Mesodermal cell (in vitro differentiated cells): ENCODE measurements at regions not wholly inside any gene's neighbourhood (a gene's known extent, or its start where the extent isn't known, plus 50 kb on each side); places are given as distances from the start of the nearest gene placed in this dataset.
"Not testable (repeated sequence)": the region's sequence is repeated elsewhere in the genome, so short reads cannot be mapped to it uniquely, and the experiment has no call there.

Experiments
- H3K27ac ChIP-seq: 2 replicates; pipeline ENCODE4 v1.7.0; 2013; ENCODE audit warnings: mild to moderate bottlenecking, low read depth, low read length, moderate library complexity; ENCODE audit not compliant: severe bottlenecking
- H3K36me3 ChIP-seq: 2 replicates; pipeline ENCODE4 v1.7.1; 2013; ENCODE audit warnings: mild to moderate bottlenecking, low read length, moderate library complexity; ENCODE audit not compliant: control insufficient read depth, insufficient read depth
- H3K4me1 ChIP-seq: one replicate; pipeline ENCODE4 v1.7.1; 2013; ENCODE audit warnings: mild to moderate bottlenecking, low read length; ENCODE audit not compliant: insufficient read depth, control insufficient read depth, poor library complexity, severe bottlenecking
- H3K4me3 ChIP-seq: 2 replicates; pipeline ENCODE4 v1.7.0; 2013; ENCODE audit warnings: low read length, control low read depth, mild to moderate bottlenecking; ENCODE audit not compliant: insufficient read depth, poor library complexity, severe bottlenecking; ENCODE audit errors: extremely low read depth
- H3K9me3 ChIP-seq: 2 replicates; pipeline ENCODE4 v1.7.1; 2013; ENCODE audit warnings: mild to moderate bottlenecking, low read length, moderate library complexity; ENCODE audit not compliant: control insufficient read depth
- WGBS, 2 experiments: methylation state at CpG; one replicate each; pipeline ENCODE4 v1.1.5; 2013; ENCODE audit warnings: missing lambda C conversion rate in 2 of 2; ENCODE audit not compliant: insufficient coverage in 2 of 2; 5-methylcytosine and 5-hydroxymethylcytosine counted together

GRCh38 chr2:122795763-122796162, 1040.3 kb downstream of the TSN start:
- Histone ChIP-seq H3K36me3 (no peaks in the 10 kb centered on the region), H3K4me1 (no peaks in the 10 kb centered on the region), H3K27ac (no peak overlapping the region), H3K9me3 (no peaks in the 10 kb centered on the region), H3K4me3 (no peak overlapping the region)
- 95 to 100% methylated on average over 3 of the region's 5 CpGs for WGBS, 2 experiments

GRCh38 chr2:122799391-122799790, 1043.9 kb downstream of the TSN start:
- Histone ChIP-seq H3K27ac (no peak overlapping the region), H3K4me1 (no peaks in the 10 kb centered on the region), H3K4me3 (no peak overlapping the region), H3K9me3 (no peaks in the 10 kb centered on the region), H3K36me3 (no peaks in the 10 kb centered on the region)

GRCh38 chr2:122800781-122801180, 1045.3 kb downstream of the TSN start:
- no peaks in the 10 kb centered on the region for H3K4me1 ChIP-seq
- no peaks in the 10 kb centered on the region for H3K9me3 ChIP-seq
- 92% methylated on average over 1 of the region's 1 CpG; no CpG with 5 or more reads in 1 of the 2 experiments for WGBS, 2 experiments
- no peaks in the 10 kb centered on the region for H3K36me3 ChIP-seq
- H3K27ac ChIP-seq, result no peak overlapping the region
- H3K4me3 ChIP-seq, result no peak overlapping the region

GRCh38 chr2:122804494-122804893, 1049.0 kb downstream of the TSN start:
- no peaks in the 10 kb centered on the region for H3K36me3 ChIP-seq
- no peak overlapping the region for H3K4me3 ChIP-seq
- no peaks in the 10 kb centered on the region for H3K9me3 ChIP-seq
- no peak overlapping the region for H3K27ac ChIP-seq
- 80 to 84% methylated on average over 3 of the region's 4 CpGs for WGBS, 2 experiments
- no peaks in the 10 kb centered on the region for H3K4me1 ChIP-seq

- Histone ChIP-seq H3K4me3 (no peak overlapping the region), H3K27ac (no peak overlapping the region), H3K36me3 (no peaks in the 10 kb centered on the region), H3K9me3 (no peaks in the 10 kb centered on the region), H3K4me1 (no peaks in the 10 kb centered on the region)
- WGBS, 2 experiments, result no CpG with 5 or more reads among the region's 3 CpGs
Observed at GRCh38 chr2:122805346-122805745, 1049.9 kb downstream of the TSN start.

- no peaks in the 10 kb centered on the region for H3K36me3 ChIP-seq
- no peaks in the 10 kb centered on the region for H3K9me3 ChIP-seq
- H3K27ac ChIP-seq, result no peak overlapping the region
- H3K4me3 ChIP-seq, result no peak overlapping the region
- no peaks in the 10 kb centered on the region for H3K4me1 ChIP-seq
- WGBS, 2 experiments, result 78 to 100% methylated on average over 1 to 2 of the region's 4 CpGs
Observed at GRCh38 chr2:122808286-122808969, 1053.0 kb downstream of the TSN start.

- H3K4me3 ChIP-seq, H3K9me3 ChIP-seq, H3K36me3 ChIP-seq, H3K27ac ChIP-seq, H3K4me1 ChIP-seq: not testable (repeated sequence)
- 67 to 83% methylated on average over 1 of the region's 4 CpGs for WGBS, 2 experiments
Observed at GRCh38 chr2:122812214-122812613, 1056.8 kb downstream of the TSN start.

GRCh38 chr2:122815120-122815519, 1059.7 kb downstream of the TSN start:
- no CpG with 5 or more reads among the region's 1 CpG for WGBS, 2 experiments
- Histone ChIP-seq H3K4me1 (no peaks in the 10 kb centered on the region), H3K9me3 (no peaks in the 10 kb centered on the region), H3K27ac (no peak overlapping the region), H3K4me3 (no peak overlapping the region), H3K36me3 (no peaks in the 10 kb centered on the region)

GRCh38 chr2:122816803-122817202, 1061.4 kb downstream of the TSN start:
- 43 to 80% methylated on average over 1 to 3 of the region's 3 CpGs for WGBS, 2 experiments
- no peaks in the 10 kb centered on the region for H3K36me3 ChIP-seq
- H3K9me3 ChIP-seq, result no peaks in the 10 kb centered on the region
- no peaks in the 10 kb centered on the region for H3K4me1 ChIP-seq
- no peak overlapping the region for H3K4me3 ChIP-seq
- H3K27ac ChIP-seq, result no peak overlapping the region

- 91 to 100% methylated on average over 2 to 5 of the region's 5 CpGs for WGBS, 2 experiments
- Histone ChIP-seq H3K4me3 (no peak overlapping the region), H3K36me3 (no peaks in the 10 kb centered on the region)
Observed at GRCh38 chr2:122822319-122822718, 1066.9 kb downstream of the TSN start.

GRCh38 chr2:122830157-122830556, 1074.7 kb downstream of the TSN start:
- 87 to 91% methylated on average over 4 of the region's 4 CpGs for WGBS, 2 experiments
- Histone ChIP-seq H3K4me1 (no peaks in the 10 kb centered on the region), H3K36me3 (no peaks in the 10 kb centered on the region), H3K27ac (no peak overlapping the region), H3K9me3 (no peaks in the 10 kb centered on the region), H3K4me3 (no peak overlapping the region)

More at GRCh38 chr2:122822319-122822718, 1066.9 kb downstream of the TSN start:
- H3K27ac ChIP-seq, result no peak overlapping the region
- no peaks in the 10 kb centered on the region for H3K4me1 ChIP-seq
- no peaks in the 10 kb centered on the region for H3K9me3 ChIP-seq
